IPS-18c (cell line): ENCODE measurements at regions not wholly inside any gene's neighbourhood (a gene's known extent, or its start where the extent isn't known, plus 50 kb on each side); places are given as distances from the start of the nearest gene placed in this dataset.

ENCODE experiments used
- H3K4me3 ChIP-seq: 2 replicates; pipeline ENCODE4 v1.7.0; 2013; ENCODE audit warnings: low read depth, mild to moderate bottlenecking, low read length, moderate library complexity; ENCODE audit not compliant: insufficient read depth
- H3K9me3 ChIP-seq: one replicate; pipeline ENCODE4 v1.6.1; 2013; ENCODE audit warnings: mild to moderate bottlenecking, low read length, moderate library complexity; ENCODE audit not compliant: control insufficient read depth, insufficient read depth

DNA sequence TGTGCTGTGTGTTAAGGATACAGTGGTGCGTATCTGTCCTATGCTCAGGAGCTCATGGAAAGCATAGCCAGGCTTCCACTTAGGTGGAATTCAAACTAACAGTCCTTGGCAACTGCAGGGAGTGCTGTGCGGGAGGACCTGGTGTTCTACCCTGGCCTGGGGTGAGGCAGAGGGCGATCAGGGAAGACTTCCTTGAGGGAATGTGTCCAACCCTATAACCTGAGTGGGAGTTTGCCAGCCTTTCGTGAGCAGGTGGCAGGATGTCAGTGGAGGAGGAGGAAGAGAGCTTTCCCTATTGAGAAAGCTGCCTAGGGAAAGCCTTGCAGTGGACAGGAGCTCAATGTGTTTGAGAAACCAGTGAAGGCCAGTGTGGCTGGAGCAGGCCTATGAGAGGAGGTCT is 271.1 kb upstream of the C2CD4B start:
- no peaks in the 10 kb centered on the region for H3K9me3 ChIP-seq
- no peak overlapping the region for H3K4me3 ChIP-seq

DNA sequence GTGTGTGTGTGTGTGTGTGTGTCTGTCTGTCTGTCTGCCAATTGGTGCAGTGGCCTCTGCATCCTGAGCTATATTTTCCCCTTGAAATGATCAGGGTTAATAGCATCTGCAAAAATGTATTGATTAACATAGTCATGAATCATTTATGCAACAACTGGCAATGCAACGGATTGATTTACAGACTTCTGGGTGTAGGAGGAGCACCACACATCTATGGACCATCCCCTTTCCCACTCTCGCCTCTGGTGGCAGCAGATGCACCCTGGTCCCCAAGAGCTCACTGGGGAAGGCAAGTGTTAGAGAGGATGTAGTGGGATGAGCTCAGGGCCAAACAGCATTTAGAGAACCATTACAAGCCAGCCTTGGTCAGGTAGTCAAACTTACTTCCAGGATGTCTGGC is 272.7 kb upstream of the C2CD4B start:
- H3K9me3 ChIP-seq = no peaks in the 10 kb centered on the region
- H3K4me3 ChIP-seq = no peak overlapping the region

DNA sequence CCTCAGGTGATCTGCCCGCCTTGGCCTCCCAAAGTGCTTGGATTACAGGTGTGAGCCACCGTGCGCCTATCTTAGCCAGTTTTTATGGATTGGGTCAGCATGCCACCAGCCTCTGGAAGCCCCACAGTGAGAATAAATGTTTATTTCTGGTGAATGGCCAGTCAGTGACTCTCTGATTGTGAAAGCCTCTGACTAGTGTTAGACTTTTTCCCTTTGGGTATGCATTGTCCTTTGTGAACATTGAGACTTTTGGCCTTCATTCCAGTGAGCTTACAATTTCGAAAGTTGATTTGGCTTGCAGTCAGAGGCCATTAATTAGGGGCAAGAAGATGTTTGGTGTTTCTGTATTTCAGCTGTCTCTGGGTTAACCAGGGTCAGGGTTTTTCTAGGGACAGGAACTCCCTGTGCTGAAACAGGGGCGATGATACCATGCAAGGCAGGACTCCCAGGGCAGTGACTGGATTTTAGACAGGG is 274.5 kb upstream of the C2CD4B start:
- Histone ChIP-seq H3K9me3 (no peaks in the 10 kb centered on the region), H3K4me3 (no peak overlapping the region)

DNA sequence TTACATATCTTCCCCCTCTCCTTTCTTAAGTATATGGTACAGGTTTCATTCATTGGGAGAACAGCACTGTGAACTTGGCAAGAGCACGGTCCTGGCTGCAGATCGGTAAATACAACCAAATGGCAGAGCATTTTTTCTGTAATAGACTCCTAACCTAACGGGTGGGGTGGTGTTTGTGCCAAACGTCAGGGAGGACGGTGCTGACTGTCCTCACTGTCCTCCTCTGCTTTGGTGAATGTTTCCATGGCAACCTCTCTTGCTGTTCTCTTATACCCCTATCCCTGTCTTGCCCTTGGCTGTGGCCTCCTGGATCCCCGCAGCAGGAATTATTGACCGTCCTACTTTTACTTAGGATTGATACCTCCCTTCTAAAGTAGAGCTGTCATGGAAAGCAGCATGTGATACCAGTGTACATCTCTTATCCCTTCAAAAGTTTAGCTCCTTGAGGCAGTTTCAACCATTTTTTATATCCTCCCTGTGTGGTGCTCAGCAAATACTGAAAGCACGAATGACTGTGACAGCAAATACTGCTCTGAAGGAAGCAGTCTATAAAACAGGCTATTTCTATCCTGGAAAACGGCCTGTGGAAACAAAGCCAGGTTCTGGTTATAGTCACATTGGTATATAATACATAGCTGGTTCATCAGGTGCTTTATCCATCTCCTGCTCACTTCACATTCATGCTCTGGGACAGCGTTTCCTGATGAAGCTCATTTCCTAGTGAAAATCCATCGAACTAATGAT is 275.4 kb upstream of the C2CD4B start:
- no peaks in the 10 kb centered on the region for H3K9me3 ChIP-seq
- H3K4me3 ChIP-seq = no peak overlapping the region

DNA sequence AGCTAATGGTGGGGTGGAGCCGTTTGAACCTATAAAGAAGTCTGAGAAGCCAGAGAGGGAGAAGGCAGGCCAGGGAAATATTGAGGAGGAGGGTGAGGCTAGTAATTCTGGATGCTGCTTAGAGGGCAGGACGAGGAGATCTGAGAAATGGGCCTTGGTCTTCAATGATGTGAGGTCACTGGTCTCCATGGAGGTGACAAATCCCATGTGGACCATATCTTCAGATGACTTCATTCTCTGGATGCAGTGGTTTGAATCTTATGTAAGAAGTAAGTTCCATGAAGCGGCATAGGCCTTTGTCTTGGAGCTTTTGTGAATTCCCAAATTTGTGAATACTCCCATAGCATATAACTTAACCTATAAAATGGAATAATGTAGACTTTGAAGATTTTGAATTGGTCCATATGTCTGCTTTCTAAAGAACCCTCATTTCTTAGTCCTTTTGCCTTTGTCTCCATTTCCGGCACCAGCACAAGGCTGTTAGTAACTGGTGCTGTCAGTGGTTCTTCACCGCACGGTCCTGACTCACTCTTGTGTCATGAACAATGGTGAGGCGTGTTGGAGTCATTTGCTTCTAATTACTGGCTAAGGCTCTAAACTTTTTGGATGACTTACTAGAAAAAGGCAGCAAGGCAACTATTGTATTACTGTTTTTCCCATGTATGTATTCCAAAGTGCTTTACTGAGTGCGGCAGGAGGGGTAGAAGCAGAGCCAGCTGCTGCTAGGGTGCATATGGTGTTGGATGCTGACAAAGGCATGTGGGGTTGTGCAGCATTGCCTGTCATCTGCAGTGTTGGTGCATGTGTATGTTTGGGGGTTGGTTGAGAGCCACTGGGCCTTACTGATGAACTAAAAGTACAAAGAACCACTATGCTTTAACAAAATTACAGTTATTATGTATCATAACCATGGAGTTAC is 279.3 kb upstream of the C2CD4B start:
- Histone ChIP-seq H3K4me3 (no peak overlapping the region), H3K9me3 (no peaks in the 10 kb centered on the region)

DNA sequence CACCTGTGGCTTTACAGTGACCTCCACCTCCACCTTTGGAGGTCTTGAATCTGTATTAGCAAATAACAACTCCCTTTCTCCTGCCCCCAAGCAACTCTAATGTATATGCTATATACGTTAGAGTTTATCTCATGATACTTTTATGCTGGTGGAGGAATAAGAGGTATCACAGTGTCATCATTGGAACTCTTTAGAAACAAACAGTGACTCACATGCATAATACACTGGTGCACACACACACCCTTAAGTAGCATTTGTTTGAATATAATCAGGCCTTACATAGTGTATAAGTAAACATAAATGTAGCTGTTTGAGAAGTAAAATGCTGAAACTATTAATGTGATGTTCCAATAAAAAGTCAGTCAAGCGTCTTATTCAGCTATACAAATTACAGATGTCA is 280.2 kb upstream of the C2CD4B start:
- no peaks in the 10 kb centered on the region for H3K9me3 ChIP-seq
- no peak overlapping the region for H3K4me3 ChIP-seq

DNA sequence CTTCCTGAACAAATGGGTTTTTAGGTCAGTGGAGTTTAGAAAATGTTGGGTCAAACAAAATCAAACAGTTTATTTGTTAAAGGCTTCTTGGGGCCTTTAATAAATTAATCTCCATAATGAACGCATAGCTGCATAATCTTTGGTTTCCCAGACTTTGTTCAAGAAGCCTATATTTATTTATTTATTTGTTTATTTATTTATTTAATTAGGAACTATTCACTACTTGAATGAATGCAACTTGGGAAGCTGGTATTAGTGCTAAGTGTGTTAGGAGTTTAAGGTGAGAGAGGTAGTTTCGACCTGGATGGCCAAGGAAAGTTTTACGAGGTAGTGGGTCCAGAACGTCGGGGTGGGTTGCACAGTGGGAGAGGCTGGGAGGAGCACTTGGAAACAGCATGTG is 281.9 kb upstream of the C2CD4B start:
- Histone ChIP-seq H3K9me3 (no peaks in the 10 kb centered on the region), H3K4me3 (no peak overlapping the region)

DNA sequence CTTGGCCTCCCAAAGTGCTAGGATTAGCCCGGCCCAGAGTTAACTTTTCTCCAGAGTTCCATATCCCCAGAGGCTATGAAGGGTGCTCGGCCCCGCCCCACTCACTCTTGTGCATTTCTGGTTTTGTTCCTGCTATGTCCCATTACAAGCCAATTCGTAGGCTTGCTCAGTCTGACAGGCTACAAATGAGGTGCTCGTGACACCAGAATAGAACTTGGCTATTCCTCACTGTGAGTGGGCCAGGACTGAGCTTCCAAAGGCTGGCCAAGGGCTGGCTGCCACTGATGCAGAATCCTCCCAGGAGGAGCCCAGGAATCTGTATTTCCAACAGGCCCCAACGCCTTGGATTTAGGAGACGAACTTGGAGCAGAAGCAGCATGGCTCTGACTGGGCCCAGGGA is 282.7 kb upstream of the C2CD4B start:
- no peak overlapping the region for H3K4me3 ChIP-seq

DNA sequence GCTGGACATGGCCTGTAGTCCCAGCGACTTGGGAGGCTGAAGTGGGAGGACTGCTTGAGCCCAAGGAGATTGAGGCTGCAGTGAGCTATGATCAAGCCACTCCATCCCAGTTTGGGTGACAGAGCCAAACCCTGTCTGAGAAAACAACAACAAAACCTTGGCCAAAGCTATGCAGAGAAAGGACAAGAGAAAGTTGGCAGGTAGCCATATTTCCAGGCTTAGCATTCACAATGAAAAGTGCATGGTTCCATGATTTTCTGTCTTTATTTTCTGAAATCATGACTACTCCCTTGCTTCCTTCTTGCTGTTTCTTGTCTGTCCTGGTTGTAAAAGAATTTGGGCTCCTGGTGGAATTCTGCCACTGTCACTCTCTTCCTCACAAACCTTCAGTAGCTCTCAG is 284.6 kb upstream of the C2CD4B start:
- H3K9me3 ChIP-seq = no peaks in the 10 kb centered on the region
- no peak overlapping the region for H3K4me3 ChIP-seq

More for the DNA sequence above, 282.7 kb upstream of the C2CD4B start:
- no peaks in the 10 kb centered on the region for H3K9me3 ChIP-seq

DNA sequence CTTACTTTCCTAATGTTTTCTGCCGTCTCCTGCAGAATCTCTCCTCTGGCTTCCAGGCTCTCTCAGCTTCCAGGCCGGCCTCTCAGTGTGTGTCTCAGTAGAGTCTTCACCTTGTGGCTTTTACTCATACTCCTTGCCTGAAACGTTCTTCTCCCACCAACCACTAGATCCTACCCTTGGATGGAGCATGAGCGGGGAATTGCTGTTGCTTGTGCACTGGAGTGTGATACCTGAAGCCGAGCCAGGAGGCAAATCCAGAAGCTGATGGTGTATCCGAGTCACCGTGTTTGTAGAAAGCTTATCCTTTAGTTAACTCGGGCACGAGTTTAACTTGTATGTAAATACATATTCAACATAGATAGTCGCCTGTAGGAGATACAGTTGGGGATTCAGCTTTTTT is 285.0 kb upstream of the C2CD4B start:
- Histone ChIP-seq H3K4me3 (no peak overlapping the region), H3K9me3 (no peaks in the 10 kb centered on the region)

DNA sequence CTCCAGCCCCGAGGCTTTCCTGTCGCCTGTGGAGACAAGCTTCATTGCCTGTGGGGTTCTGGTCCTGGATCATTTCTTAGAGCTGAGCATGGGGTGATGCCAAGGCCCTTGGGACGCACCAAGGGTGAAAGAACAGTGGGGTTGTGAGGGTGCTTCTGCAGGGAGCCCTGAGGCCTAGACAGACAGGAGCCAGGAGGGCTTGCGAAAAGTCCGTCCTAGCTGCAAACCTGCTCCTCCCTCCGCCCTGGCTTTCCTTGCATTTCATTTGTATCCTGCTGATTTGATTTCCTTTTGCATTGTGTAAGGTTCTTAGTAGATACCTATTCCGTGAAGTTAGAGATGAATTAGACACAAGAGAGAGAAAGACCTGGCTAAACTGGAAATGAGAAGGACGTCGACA is 286.9 kb upstream of the C2CD4B start:
- Histone ChIP-seq H3K4me3 (no peak overlapping the region), H3K9me3 (no peaks in the 10 kb centered on the region)

DNA sequence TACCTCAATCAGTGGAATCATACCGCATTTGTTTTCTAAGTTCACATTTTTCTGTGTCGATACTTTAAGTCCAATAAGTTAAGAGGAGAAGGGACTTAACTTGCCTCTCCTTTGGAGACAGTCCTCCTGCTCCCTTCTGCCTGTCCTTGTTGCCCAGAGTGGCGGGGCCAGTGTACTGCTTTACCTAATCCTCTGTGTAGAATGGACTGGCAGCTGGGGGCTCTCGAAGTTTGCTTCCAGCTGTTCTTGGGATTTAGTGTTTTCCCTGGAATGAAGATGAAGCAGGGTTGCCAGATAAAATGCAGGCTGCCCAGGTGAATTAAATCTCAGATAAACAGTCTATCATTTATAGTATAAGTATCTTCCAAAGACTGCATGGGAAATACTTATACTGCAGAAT is 287.6 kb upstream of the C2CD4B start:
- no peaks in the 10 kb centered on the region for H3K9me3 ChIP-seq
- H3K4me3 ChIP-seq = no peak overlapping the region

DNA sequence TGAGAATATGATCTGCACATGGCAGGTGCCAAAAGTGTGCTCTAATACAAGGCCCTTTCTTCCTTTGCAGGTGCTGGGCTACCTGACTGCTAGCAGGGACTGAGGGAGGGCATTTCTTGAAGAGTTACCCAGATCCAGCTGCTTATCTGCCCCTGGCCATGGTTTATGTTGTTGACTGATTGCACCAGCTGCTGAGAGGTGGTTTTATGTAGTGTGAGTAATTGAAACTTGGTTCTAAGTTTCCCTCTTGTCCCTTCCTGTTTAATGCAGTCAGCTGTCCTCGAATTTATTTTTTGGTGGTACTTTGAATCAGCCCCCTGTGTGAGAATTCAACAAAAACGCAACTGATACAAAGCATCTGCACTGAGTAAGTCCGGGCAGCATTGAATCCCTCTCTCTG is 288.3 kb upstream of the C2CD4B start:
- Histone ChIP-seq H3K4me3 (no peak overlapping the region), H3K9me3 (no peaks in the 10 kb centered on the region)

DNA sequence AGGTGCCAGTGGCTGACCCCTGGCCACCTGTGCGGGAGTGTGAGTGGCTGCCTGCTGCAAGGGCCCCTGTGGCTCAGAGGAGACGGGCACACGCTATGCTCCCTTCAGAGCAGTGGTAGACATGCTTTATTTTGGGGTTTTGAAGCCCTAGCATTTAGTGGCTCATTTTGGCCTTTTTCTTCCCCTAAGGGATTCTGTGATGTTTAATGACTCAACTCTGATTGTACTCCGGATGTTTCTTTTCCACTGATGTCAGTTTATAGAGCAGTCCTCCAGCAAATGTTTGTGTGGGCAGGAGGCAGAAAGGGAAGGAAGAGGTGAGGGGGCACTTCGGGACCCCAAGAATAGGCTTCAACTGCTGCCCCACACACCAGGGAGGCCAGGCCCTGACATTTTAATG is 288.9 kb upstream of the C2CD4B start:
- Histone ChIP-seq H3K9me3 (no peaks in the 10 kb centered on the region), H3K4me3 (no peak overlapping the region)

DNA sequence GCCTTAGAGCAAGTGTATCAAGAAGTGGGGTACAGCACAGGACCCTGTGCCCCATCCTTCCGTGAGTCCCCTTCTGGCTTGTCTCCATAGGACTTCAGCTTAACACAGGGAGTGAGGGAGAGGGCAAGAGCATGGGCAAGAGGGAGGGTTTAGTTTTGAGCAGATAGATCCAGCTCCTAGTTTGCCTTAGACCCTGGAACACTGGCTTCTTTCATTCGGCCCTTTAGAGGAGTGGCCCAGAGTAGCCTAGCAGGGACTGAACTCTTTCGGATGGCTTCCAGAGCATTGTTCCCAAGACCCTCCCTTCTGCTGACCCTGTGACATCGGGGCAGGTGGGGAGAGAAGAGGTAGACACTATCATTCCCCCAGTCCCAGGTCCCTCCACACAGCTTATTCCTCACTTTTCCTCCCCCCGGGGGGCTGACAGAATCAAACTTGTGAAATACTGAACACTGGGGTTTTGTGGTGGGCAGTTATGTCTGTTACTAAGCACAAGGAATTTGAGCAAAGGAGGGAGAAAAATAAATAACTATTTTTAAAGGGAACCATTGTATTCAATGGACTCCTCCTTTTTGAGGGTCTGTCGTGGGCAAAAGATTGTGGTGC is 289.6 kb upstream of the C2CD4B start:
- Histone ChIP-seq H3K9me3 (no peaks in the 10 kb centered on the region), H3K4me3 (no peak overlapping the region)

DNA sequence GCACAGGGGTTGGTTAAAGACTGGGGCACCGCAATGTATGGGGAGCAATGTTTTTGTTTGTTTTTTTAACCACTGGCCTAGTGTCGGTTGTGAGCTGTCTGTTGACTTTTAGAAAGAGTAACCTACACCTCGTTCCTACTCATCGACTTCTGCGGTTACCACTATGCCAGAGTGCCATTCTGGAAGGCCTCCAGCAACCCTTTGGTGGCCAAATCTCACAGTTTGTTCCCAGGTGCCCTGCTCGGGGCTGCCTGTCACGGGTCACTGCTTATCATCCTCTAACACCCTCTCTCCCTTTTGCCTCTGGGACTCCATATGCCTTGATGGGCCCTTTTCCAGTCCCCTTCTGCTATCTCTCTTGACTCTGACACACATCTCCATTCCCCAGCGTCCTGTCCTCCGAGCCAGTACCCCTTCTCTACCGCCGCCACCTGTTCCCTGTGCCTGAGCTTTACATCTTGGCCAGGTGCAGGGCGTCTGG is 290.4 kb upstream of the C2CD4B start:
- Histone ChIP-seq H3K9me3 (no peaks in the 10 kb centered on the region), H3K4me3 (no peak overlapping the region)

DNA sequence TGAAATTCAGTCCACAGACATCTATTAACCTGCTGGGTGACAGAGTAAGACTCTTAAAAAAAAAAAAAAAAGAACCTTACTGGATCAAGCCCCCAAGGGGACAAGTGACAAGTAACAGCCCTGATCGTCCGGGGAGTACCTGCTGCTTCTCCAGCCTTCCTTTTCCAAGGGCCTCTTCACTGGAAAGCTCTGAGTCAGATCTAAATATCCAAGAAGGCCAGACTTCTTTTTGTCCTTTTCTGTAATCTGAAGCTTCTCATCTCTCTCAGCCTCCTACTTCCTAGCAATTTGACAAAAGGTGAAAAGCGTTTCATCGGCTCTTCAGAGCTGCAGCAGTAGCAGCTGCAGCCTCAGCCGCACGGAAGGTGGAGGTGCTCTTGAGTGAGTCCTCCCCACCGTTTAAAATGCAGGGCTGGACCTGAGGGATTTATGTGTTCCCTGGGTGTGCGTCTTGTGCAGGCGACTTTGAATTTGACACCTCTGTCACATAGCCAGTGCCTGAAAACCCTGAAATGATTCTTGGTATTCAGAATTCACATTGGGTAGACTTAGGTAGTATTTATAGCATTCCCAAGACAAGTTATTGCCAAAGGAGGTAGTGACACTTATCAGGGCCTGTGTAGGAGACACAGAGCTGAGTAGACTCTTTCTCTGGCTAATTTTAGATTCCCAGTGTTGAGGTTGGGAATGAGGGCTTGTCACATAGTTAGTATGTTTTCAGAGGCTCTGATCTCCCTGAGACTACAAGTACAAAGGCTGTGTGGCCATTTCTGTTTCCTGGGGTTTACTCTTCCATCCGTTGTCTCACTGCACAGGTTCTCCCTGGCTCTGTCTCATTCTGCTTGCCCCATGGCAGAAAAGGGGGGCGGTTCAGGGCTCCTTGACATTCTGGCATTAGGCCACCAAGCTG is 291.2 kb upstream of the C2CD4B start:
- no peak overlapping the region for H3K4me3 ChIP-seq
- H3K9me3 ChIP-seq = no peaks in the 10 kb centered on the region
